ENCODE measurements at regions not wholly inside any gene's neighbourhood (a gene's known extent, or its start where the extent isn't known, plus 50 kb on each side); places are given as distances from the start of the nearest gene placed in this dataset.

GRCh38 chr7:156151658-156152057 is 339.4 kb upstream of the SHH start:
- no peak for TF ChIP-seq CTCF (conservative IDR thresholded peaks at IDR 0.05; ENCODE audit: low read depth, low read length)
- TF ChIP-seq POLR2A (IDR thresholded peaks at IDR 0.05; ENCODE audit: low read depth, low read length): no peak
- TF ChIP-seq USF2 (IDR thresholded peaks at IDR 0.05; ENCODE audit: low read depth, low read length): no peak
- TF ChIP-seq CEBPB (IDR thresholded peaks at IDR 0.05; ENCODE audit: low read depth, low read length): no peak
- no peak for TF ChIP-seq BHLHE40 (IDR thresholded peaks at IDR 0.05; ENCODE audit: low read depth, low read length)
- no peak for TF ChIP-seq RAD21 (IDR thresholded peaks at IDR 0.05; ENCODE audit: low read length)
- no peak for TF ChIP-seq SMC3 (IDR thresholded peaks at IDR 0.05; ENCODE audit: low read depth, low read length)
- no peak for TF ChIP-seq MXI1 (IDR thresholded peaks at IDR 0.05; ENCODE audit: borderline replicate concordance, low read depth, low read length)
- TF ChIP-seq FOS (IDR thresholded peaks at IDR 0.05; ENCODE audit: low read depth, low read length): no peak
